Testis (tissue), 2 donors: ENCODE measurements at regions not wholly inside any gene's neighbourhood (a gene's known extent, or its start where the extent isn't known, plus 50 kb on each side); places are given as distances from the start of the nearest gene placed in this dataset.

Experiments used
- CTCF ChIP-seq, 3 experiments: fragments of 450-650 bp in 2 of 3; fragments of 200-600 bp in 1 of 3; sonication (generic) in 1 of 3; IDR thresholded peaks; one replicate each; pipeline ENCODE4 v1.5.1; 2016 to 2019; ENCODE audit warnings: antibody characterized with exemption in 3 of 3, mild to moderate bottlenecking in 2 of 3, moderate library complexity in 1 of 3
- POLR2A ChIP-seq: fragments of 450-650 bp; IDR thresholded peaks from one replicate; pipeline ENCODE4 v1.6.1; 2017; ENCODE audit warnings: antibody characterized with exemption, mild to moderate bottlenecking, moderate library complexity

GRCh38 chr1:232327269-232327668, 302.7 kb downstream of the SIPA1L2 start:
- TF ChIP-seq CTCF (IDR thresholded peaks at IDR 0.05) (no peak), POLR2A (no peak)
